ENCODE measurements at regions not wholly inside any gene's neighbourhood (a gene's known extent, or its start where the extent isn't known, plus 50 kb on each side); places are given as distances from the start of the nearest gene placed in this dataset.

DNA sequence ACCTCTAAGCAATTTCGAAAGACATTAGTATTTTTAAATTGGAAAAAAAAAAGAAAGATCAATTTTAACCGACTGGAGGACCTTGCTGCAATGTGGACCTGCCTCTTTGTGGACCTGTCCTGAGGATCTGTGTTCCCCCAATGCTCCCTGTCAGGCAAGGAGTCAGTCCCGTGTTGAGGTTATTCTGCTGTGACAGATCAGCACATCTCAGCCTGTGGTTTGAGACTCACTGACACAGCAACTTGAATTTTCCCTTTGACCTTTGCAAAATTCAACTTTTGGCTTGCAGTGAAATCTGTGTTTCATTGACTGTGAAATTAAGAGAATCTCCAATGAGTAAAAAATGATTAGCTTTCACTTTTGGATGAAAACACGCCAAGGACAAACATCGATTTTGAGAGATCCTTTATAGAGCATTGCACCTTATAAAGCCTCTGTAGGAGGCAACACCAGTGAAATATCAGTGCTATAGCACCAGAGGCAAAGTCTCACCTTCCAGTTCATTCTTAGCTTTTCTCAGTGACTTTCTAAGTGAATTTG, 186.9 kb downstream of the GPAT3 start:
- Histone ChIP-seq H3K27ac (ENCODE audit: low read depth in 1 of 3, low read length in 2 of 3) (no peak overlapping the region), H3K9me3 (ENCODE audit: control insufficient read depth in 2 of 2, insufficient read depth in 1 of 2, low read depth in 1 of 2, low read length in 1 of 2) (no peaks in the 10 kb centered on the region), H3K36me3 (ENCODE audit: control insufficient read depth in 3 of 3, insufficient read depth in 2 of 3, low read depth in 1 of 3, low read length in 3 of 3) (no peaks in the 10 kb centered on the region), H3K27me3 (ENCODE audit: control insufficient read depth in 3 of 3, insufficient read depth in 3 of 3, low read length in 3 of 3) (peaks cover 0 to 4% (median 3%) of the 10 kb centered on the region in 3 donors), H3K4me1 (ENCODE audit: control insufficient read depth in 3 of 3, insufficient read depth in 2 of 3, low read depth in 1 of 3, low read length in 2 of 3) (no peaks in the 10 kb centered on the region), H3K4me3 (ENCODE audit: low read depth in 1 of 3, low read length in 3 of 3) (no peak overlapping the region)
- FAIRE-seq (no peak), DNase-seq (no peak)
- 68 to 86% (median 71%) methylated on average over 5 of the region's 5 CpGs for WGBS, 3 donors

GRCh38 chr4:83716874-83717273, 181.0 kb downstream of the GPAT3 start:
- DNase-seq = no peak
- Histone ChIP-seq H3K9me3 (ENCODE audit: control insufficient read depth in 2 of 2, insufficient read depth in 1 of 2, low read depth in 1 of 2, low read length in 1 of 2) (no peaks in the 10 kb centered on the region), H3K36me3 (ENCODE audit: control insufficient read depth in 3 of 3, insufficient read depth in 2 of 3, low read depth in 1 of 3, low read length in 3 of 3) (no peaks in the 10 kb centered on the region), H3K27ac (ENCODE audit: low read depth in 1 of 3, low read length in 2 of 3) (no peak overlapping the region), H3K4me1 (ENCODE audit: control insufficient read depth in 3 of 3, insufficient read depth in 2 of 3, low read depth in 1 of 3, low read length in 2 of 3) (no peaks in the 10 kb centered on the region), H3K4me3 (ENCODE audit: low read depth in 1 of 3, low read length in 3 of 3) (no peak overlapping the region), H3K27me3 (ENCODE audit: control insufficient read depth in 3 of 3, insufficient read depth in 3 of 3, low read length in 3 of 3) (peaks cover 0 to 4% (median 2%) of the 10 kb centered on the region in 3 donors)
- FAIRE-seq = no peak

DNA sequence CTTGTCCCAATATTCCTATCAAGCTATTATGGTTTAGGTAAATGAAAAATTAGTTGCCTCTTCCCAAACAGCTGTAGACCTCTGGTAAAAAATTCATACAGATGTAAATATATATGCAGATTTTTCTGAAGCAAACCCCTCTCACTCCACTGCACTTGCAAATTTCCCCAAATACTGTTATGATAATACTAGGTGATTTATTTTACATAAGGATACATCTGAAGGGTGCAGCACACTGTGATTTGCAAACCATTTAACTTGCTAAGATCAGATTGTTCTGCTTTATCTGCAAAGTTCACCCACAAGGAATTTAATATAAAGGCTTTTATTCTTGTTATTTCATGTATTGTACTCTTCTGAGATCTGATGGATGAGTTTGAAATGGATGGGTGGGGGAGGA, 177.0 kb downstream of the GPAT3 start:
- H3K4me1 ChIP-seq (ENCODE audit: control insufficient read depth in 3 of 3, insufficient read depth in 2 of 3, low read depth in 1 of 3, low read length in 2 of 3) = no peaks in the 10 kb centered on the region
- no peak for DNase-seq

GRCh38 chr4:83709627-83710026, 173.7 kb downstream of the GPAT3 start:
- no peaks in the 10 kb centered on the region for H3K4me1 ChIP-seq (ENCODE audit: control insufficient read depth in 3 of 3, insufficient read depth in 2 of 3, low read depth in 1 of 3, low read length in 2 of 3)
- FAIRE-seq (no peak), DNase-seq (peak in 1 of 2 donors; percentile 8)
- no peaks in the 10 kb centered on the region for H3K36me3 ChIP-seq (ENCODE audit: control insufficient read depth in 3 of 3, insufficient read depth in 2 of 3, low read depth in 1 of 3, low read length in 3 of 3)
- H3K4me3 ChIP-seq (ENCODE audit: low read depth in 1 of 3, low read length in 3 of 3) = no peak overlapping the region
- H3K27me3 ChIP-seq (ENCODE audit: control insufficient read depth in 3 of 3, insufficient read depth in 3 of 3, low read length in 3 of 3) = no peaks in the 10 kb centered on the region
- no peak overlapping the region for H3K27ac ChIP-seq (ENCODE audit: low read depth in 1 of 3, low read length in 2 of 3)
- WGBS, 3 donors = 68 to 73% (median 72%) methylated on average over 7 of the region's 7 CpGs
- H3K9me3 ChIP-seq (ENCODE audit: control insufficient read depth in 2 of 2, insufficient read depth in 1 of 2, low read depth in 1 of 2, low read length in 1 of 2) = no peaks in the 10 kb centered on the region

More for the DNA sequence above, 177.0 kb downstream of the GPAT3 start:
- no peaks in the 10 kb centered on the region for H3K27me3 ChIP-seq (ENCODE audit: control insufficient read depth in 3 of 3, insufficient read depth in 3 of 3, low read length in 3 of 3)
- H3K4me3 ChIP-seq (ENCODE audit: low read depth in 1 of 3, low read length in 3 of 3) = no peak overlapping the region
- no peaks in the 10 kb centered on the region for H3K36me3 ChIP-seq (ENCODE audit: control insufficient read depth in 3 of 3, insufficient read depth in 2 of 3, low read depth in 1 of 3, low read length in 3 of 3)
- no peak for FAIRE-seq
- no peak overlapping the region for H3K27ac ChIP-seq (ENCODE audit: low read depth in 1 of 3, low read length in 2 of 3)
- H3K9me3 ChIP-seq (ENCODE audit: control insufficient read depth in 2 of 2, insufficient read depth in 1 of 2, low read depth in 1 of 2, low read length in 1 of 2) = no peaks in the 10 kb centered on the region

DNA sequence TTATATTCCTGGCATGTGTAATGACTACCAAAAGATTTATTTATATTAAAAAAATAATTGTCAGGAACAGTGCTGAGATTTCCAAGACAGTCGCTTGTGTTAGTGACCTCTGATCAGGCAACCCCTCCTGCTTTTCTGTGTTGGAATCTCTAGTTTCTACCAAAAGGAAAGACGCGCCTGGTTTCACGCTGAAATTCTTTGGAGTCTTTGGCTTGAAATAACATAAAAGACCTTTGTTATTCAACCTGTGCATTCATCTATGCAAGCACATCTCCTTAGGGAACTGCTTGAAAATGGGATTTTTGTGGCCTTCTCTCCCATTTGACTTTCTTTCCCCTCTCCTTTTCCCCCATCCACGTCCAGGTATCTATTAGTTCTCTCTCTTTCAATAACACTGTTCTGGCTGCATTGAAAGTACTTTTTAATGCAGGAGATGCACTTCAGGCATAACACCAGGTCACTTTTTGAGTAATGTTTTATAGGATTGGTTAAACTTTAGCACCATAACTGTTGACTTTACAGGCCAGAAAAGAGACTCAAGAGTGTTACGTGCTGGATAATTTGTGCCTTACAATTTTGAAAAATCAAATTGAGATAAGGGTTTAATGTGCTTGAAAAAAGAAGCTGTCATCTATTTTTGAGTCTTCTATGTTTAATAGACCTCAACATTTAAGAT, 172.7 kb downstream of the GPAT3 start:
- no peak overlapping the region for H3K4me3 ChIP-seq (ENCODE audit: low read depth in 1 of 3, low read length in 3 of 3)
- no peaks in the 10 kb centered on the region for H3K9me3 ChIP-seq (ENCODE audit: control insufficient read depth in 2 of 2, insufficient read depth in 1 of 2, low read depth in 1 of 2, low read length in 1 of 2)
- H3K4me1 ChIP-seq (ENCODE audit: control insufficient read depth in 3 of 3, insufficient read depth in 2 of 3, low read depth in 1 of 3, low read length in 2 of 3) = no peaks in the 10 kb centered on the region
- 54 to 59% (median 57%) methylated on average over 6 of the region's 6 CpGs for WGBS, 3 donors
- FAIRE-seq (no peak), DNase-seq (peak in 1 of 2 donors; percentile 10)
- H3K27ac ChIP-seq (ENCODE audit: low read depth in 1 of 3, low read length in 2 of 3) = no peak overlapping the region
- no peaks in the 10 kb centered on the region for H3K36me3 ChIP-seq (ENCODE audit: control insufficient read depth in 3 of 3, insufficient read depth in 2 of 3, low read depth in 1 of 3, low read length in 3 of 3)
- H3K27me3 ChIP-seq (ENCODE audit: control insufficient read depth in 3 of 3, insufficient read depth in 3 of 3, low read length in 3 of 3) = no peaks in the 10 kb centered on the region

DNA sequence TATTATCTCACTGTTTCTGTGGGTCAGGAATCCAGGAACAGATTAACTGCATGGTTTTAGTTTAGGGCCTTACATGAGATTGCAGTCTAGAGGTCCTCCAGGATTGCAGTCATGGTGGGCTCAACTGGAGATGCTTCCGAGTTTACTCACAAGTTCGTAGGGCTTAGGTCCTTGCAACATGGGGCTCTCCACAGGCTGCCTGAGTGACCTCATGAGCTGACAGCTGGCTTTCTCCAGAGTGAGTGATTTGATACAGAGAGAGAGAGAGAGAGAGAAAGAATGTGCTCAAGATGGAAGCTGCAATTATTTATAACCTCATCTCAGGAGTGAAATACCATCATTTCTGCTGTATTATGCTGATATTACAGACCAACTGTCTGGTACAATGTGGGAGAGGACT, 168.9 kb downstream of the GPAT3 start:
- Histone ChIP-seq H3K36me3 (ENCODE audit: control insufficient read depth in 3 of 3, insufficient read depth in 2 of 3, low read depth in 1 of 3, low read length in 3 of 3) (no peaks in the 10 kb centered on the region), H3K27ac (ENCODE audit: low read depth in 1 of 3, low read length in 2 of 3) (no peak overlapping the region), H3K27me3 (ENCODE audit: control insufficient read depth in 3 of 3, insufficient read depth in 3 of 3, low read length in 3 of 3) (no peaks in the 10 kb centered on the region), H3K4me1 (ENCODE audit: control insufficient read depth in 3 of 3, insufficient read depth in 2 of 3, low read depth in 1 of 3, low read length in 2 of 3) (no peaks in the 10 kb centered on the region), H3K4me3 (ENCODE audit: low read depth in 1 of 3, low read length in 3 of 3) (no peak overlapping the region), H3K9me3 (ENCODE audit: control insufficient read depth in 2 of 2, insufficient read depth in 1 of 2, low read depth in 1 of 2, low read length in 1 of 2) (peaks cover 0 to 10% of the 10 kb centered on the region in 2 donors)
- DNase-seq (no peak), FAIRE-seq (no peak)
- 76 to 83% (median 77%) methylated on average over 2 of the region's 2 CpGs for whole genome bisulfite sequencing, 3 donors

- 88 to 89% (median 88%) methylated on average over 1 of the region's 1 CpG for WGBS, 3 donors
- Histone ChIP-seq H3K4me3 (ENCODE audit: low read depth in 1 of 3, low read length in 3 of 3) (no peak overlapping the region), H3K9me3 (ENCODE audit: control insufficient read depth in 2 of 2, insufficient read depth in 1 of 2, low read depth in 1 of 2, low read length in 1 of 2) (peaks cover 0 to 12% of the 10 kb centered on the region in 2 donors), H3K36me3 (ENCODE audit: control insufficient read depth in 3 of 3, insufficient read depth in 2 of 3, low read depth in 1 of 3, low read length in 3 of 3) (no peaks in the 10 kb centered on the region), H3K27ac (ENCODE audit: low read depth in 1 of 3, low read length in 2 of 3) (no peak overlapping the region), H3K4me1 (ENCODE audit: control insufficient read depth in 3 of 3, insufficient read depth in 2 of 3, low read depth in 1 of 3, low read length in 2 of 3) (no peaks in the 10 kb centered on the region), H3K27me3 (ENCODE audit: control insufficient read depth in 3 of 3, insufficient read depth in 3 of 3, low read length in 3 of 3) (no peaks in the 10 kb centered on the region)
- FAIRE-seq (no peak), DNase-seq (no peak)
Observed at GRCh38 chr4:83703752-83704151, 167.8 kb downstream of the GPAT3 start.

DNA sequence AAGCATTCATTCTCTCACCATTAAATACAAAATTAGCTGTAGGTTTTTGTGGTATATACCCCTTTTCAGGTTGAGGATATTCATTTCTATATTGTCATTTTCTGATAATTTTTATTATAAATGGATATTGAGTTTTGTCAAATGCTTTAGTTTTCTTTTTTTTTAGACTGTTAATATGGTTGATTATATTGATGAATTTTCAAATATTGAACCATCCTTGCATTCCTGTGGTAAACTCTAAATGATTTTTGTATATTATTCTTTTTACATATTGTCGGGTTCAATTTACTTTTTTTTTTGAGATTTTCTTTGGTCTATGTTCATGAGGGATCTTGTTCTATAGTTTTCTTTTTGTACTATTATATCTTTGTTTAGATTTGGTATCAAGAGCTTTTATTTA, 165.1 kb downstream of the GPAT3 start:
- Histone ChIP-seq H3K27ac (ENCODE audit: low read depth in 1 of 3, low read length in 2 of 3) (no peak overlapping the region), H3K36me3 (ENCODE audit: control insufficient read depth in 3 of 3, insufficient read depth in 2 of 3, low read depth in 1 of 3, low read length in 3 of 3) (no peaks in the 10 kb centered on the region), H3K4me1 (ENCODE audit: control insufficient read depth in 3 of 3, insufficient read depth in 2 of 3, low read depth in 1 of 3, low read length in 2 of 3) (no peaks in the 10 kb centered on the region), H3K9me3 (ENCODE audit: control insufficient read depth in 2 of 2, insufficient read depth in 1 of 2, low read depth in 1 of 2, low read length in 1 of 2) (peaks cover 0 to 12% of the 10 kb centered on the region in 2 donors), H3K27me3 (ENCODE audit: control insufficient read depth in 3 of 3, insufficient read depth in 3 of 3, low read length in 3 of 3) (no peaks in the 10 kb centered on the region), H3K4me3 (ENCODE audit: low read depth in 1 of 3, low read length in 3 of 3) (no peak overlapping the region)
- no peak for DNase-seq
- 92 to 96% (median 95%) methylated on average over 1 of the region's 1 CpG for WGBS, 3 donors
- FAIRE-seq = peak; percentile 5

DNA sequence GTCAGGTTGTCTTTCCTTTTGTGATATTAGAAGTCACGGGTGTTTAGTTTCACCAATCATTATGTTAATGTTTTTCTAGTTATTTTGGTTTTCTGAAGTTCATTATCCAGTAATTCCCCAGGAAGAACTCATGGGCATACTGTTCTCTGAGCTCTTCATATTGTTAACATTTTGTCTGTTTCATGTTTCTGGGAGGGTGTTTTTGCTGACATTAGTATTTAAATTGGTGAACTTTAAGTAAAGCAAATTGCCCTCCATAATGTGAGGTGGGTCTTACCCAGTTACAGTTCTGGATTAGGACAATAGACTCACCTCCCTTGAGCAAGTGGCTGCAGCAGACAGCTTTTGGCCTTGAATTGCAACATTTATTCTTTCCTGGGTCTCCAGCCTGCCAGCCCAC, 163.4 kb downstream of the GPAT3 start:
- no peak overlapping the region for H3K4me3 ChIP-seq (ENCODE audit: low read depth in 1 of 3, low read length in 3 of 3)
- 44 to 87% (median 81%) methylated on average over 1 of the region's 1 CpG for WGBS, 3 donors
- no peak for FAIRE-seq
- DNase-seq = no peak
- no peak overlapping the region for H3K27ac ChIP-seq (ENCODE audit: low read depth in 1 of 3, low read length in 2 of 3)
- no peaks in the 10 kb centered on the region for H3K27me3 ChIP-seq (ENCODE audit: control insufficient read depth in 3 of 3, insufficient read depth in 3 of 3, low read length in 3 of 3)
- peaks cover 0 to 12% of the 10 kb centered on the region in 2 donors for H3K9me3 ChIP-seq (ENCODE audit: control insufficient read depth in 2 of 2, insufficient read depth in 1 of 2, low read depth in 1 of 2, low read length in 1 of 2)
- H3K4me1 ChIP-seq (ENCODE audit: control insufficient read depth in 3 of 3, insufficient read depth in 2 of 3, low read depth in 1 of 3, low read length in 2 of 3) = no peaks in the 10 kb centered on the region
- H3K36me3 ChIP-seq (ENCODE audit: control insufficient read depth in 3 of 3, insufficient read depth in 2 of 3, low read depth in 1 of 3, low read length in 3 of 3) = no peaks in the 10 kb centered on the region
